Erythroblast (primary cell): ENCODE measurements at regions not wholly inside any gene's neighbourhood (a gene's known extent, or its start where the extent isn't known, plus 50 kb on each side); places are given as distances from the start of the nearest gene placed in this dataset.

Experiments used
- GATA1 ChIP-seq: IDR thresholded peaks from 2 replicates; pipeline ENCODE4 v1.6.1; 2011; ENCODE audit warnings: low read depth, mild to moderate bottlenecking, control low read depth, low read length, moderate library complexity
- POLR2A ChIP-seq: IDR thresholded peaks from 2 replicates; pipeline ENCODE4 v1.6.1; 2011; ENCODE audit warnings: mild to moderate bottlenecking, low read length

- no peak for TF ChIP-seq POLR2A
- no peak for TF ChIP-seq GATA1
These were observed 73.5 kb downstream of the GLUD2 start for GRCh38 chrX:121120690-121121605.
